Gastrocnemius medialis (tissue), 4 donors: ENCODE measurements at regions not wholly inside any gene's neighbourhood (a gene's known extent, or its start where the extent isn't known, plus 50 kb on each side); places are given as distances from the start of the nearest gene placed in this dataset.

ENCODE experiments used
- POLR2A ChIP-seq, 2 donors: fragments of 450-650 bp; IDR thresholded peaks; one replicate each; pipeline ENCODE4 v1.6.1; 2017; ENCODE audit warnings: antibody characterized with exemption in 2 of 2, mild to moderate bottlenecking in 2 of 2, moderate library complexity in 2 of 2
- TF ChIP-seq, protein P1 (sequence below), 5 experiments: fragments of 450-650 bp in 3 of 5; fragments of 200-600 bp in 2 of 5; sonication (generic) in 2 of 5; IDR thresholded peaks in 4 of 5; conservative IDR thresholded peaks in 1 of 5; 1 replicate in 4 of 5; 2 replicates in 1 of 5; pipeline ENCODE4 v1.5.1; 2016 to 2019; ENCODE audit warnings: antibody characterized with exemption in 5 of 5, mild to moderate bottlenecking in 3 of 5, moderate library complexity in 3 of 5

- TF ChIP-seq, protein P1, sequence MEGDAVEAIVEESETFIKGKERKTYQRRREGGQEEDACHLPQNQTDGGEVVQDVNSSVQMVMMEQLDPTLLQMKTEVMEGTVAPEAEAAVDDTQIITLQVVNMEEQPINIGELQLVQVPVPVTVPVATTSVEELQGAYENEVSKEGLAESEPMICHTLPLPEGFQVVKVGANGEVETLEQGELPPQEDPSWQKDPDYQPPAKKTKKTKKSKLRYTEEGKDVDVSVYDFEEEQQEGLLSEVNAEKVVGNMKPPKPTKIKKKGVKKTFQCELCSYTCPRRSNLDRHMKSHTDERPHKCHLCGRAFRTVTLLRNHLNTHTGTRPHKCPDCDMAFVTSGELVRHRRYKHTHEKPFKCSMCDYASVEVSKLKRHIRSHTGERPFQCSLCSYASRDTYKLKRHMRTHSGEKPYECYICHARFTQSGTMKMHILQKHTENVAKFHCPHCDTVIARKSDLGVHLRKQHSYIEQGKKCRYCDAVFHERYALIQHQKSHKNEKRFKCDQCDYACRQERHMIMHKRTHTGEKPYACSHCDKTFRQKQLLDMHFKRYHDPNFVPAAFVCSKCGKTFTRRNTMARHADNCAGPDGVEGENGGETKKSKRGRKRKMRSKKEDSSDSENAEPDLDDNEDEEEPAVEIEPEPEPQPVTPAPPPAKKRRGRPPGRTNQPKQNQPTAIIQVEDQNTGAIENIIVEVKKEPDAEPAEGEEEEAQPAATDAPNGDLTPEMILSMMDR (IDR thresholded peaks at IDR 0.05 in 4 of 5, conservative IDR thresholded peaks at IDR 0.05 in 1 of 5): no peak
- TF ChIP-seq POLR2A (IDR thresholded peaks at IDR 0.05): no peak
Observed at GRCh38 chr13:76048131-76048530, 412.0 kb downstream of the LMO7 start.
